Testis (tissue), 2 donors: ENCODE measurements at regions not wholly inside any gene's neighbourhood (a gene's known extent, or its start where the extent isn't known, plus 50 kb on each side); places are given as distances from the start of the nearest gene placed in this dataset.

ENCODE experiments used
- DNase-seq: peaks from one replicate; pipeline ENCODE4 v3.0.0-alpha.2; 2019
- H3K27ac ChIP-seq, 2 donors: fragments of 200-600 bp; sonication (generic); one replicate each; pipeline ENCODE4 v1.5.1; 2019
- H3K27me3 ChIP-seq: fragments of 200-600 bp; sonication (generic); one replicate; pipeline ENCODE4 v1.5.1; 2019
- H3K36me3 ChIP-seq: fragments of 200-600 bp; sonication (generic); one replicate; pipeline ENCODE4 v1.5.1; 2017; ENCODE audit warnings: low read depth; ENCODE audit errors: missing control alignments
- H3K4me1 ChIP-seq: fragments of 200-600 bp; sonication (generic); one replicate; pipeline ENCODE4 v1.5.1; 2019
- H3K4me3 ChIP-seq, 2 donors: fragments of 200-600 bp; sonication (generic); one replicate each; pipeline ENCODE4 v1.5.1; 2017 to 2019
- H3K9me3 ChIP-seq: fragments of 200-600 bp; sonication (generic); one replicate; pipeline ENCODE4 v1.5.1; 2017
- CTCF ChIP-seq, 3 experiments: fragments of 450-650 bp in 2 of 3; fragments of 200-600 bp in 1 of 3; sonication (generic) in 1 of 3; IDR thresholded peaks; one replicate each; pipeline ENCODE4 v1.5.1; 2016 to 2019; ENCODE audit warnings: antibody characterized with exemption in 3 of 3, mild to moderate bottlenecking in 2 of 3, moderate library complexity in 1 of 3
- POLR2A ChIP-seq: fragments of 450-650 bp; IDR thresholded peaks from one replicate; pipeline ENCODE4 v1.6.1; 2017; ENCODE audit warnings: antibody characterized with exemption, mild to moderate bottlenecking, moderate library complexity
- WGBS, 2 donors: methylation state at CpG; one replicate each; pipeline ENCODE4 v1.1.5; 2018; 5-methylcytosine and 5-hydroxymethylcytosine counted together
- intact Hi-C: fragments of 100-400 bp; cut with DNase I; formaldehyde crosslinking; loops from one replicate; pipeline ENCODE4 v1.15.1; 2023; ENCODE audit warnings: low total_unique reads

GRCh38 chr20:57004951-57005933, 261.2 kb downstream of the BMP7 start:
- no peaks in the 10 kb centered on the region for H3K4me1 ChIP-seq
- H3K27ac ChIP-seq, result no peak overlapping the region
- H3K27me3 ChIP-seq, result no peaks in the 10 kb centered on the region
- H3K4me3 ChIP-seq, result no peak overlapping the region
- TF ChIP-seq POLR2A, result no peak
- TF ChIP-seq CTCF (IDR thresholded peaks at IDR 0.05), result no peak
- H3K36me3 ChIP-seq, result no peaks in the 10 kb centered on the region
- H3K9me3 ChIP-seq, result no peaks in the 10 kb centered on the region
- WGBS, 2 donors, result 43 to 83% methylated on average over 3 to 12 of the region's 12 CpGs
- intact Hi-C loops, result no loop called here
- no peak for DNase-seq

- no peaks in the 10 kb centered on the region for H3K27me3 ChIP-seq
- 38 to 45% methylated on average over 11 of the region's 11 CpGs for WGBS, 2 donors
These were observed 259.9 kb downstream of the BMP7 start for GRCh38 chr20:57006411-57007170.

GRCh38 chr20:57007171-57007540, 259.3 kb downstream of the BMP7 start:
- H3K36me3 ChIP-seq, result no peaks in the 10 kb centered on the region
- TF ChIP-seq POLR2A (no peak), CTCF (IDR thresholded peaks at IDR 0.05) (no peak)
- no peak overlapping the region for H3K27ac ChIP-seq
- intact Hi-C loops, result no loop called here
- H3K4me3 ChIP-seq, result no peak overlapping the region
- H3K4me1 ChIP-seq, result no peaks in the 10 kb centered on the region
- WGBS, 2 donors, result 85 to 92% methylated on average over 3 of the region's 3 CpGs
- no peaks in the 10 kb centered on the region for H3K9me3 ChIP-seq
- no peak for DNase-seq
- H3K27me3 ChIP-seq, result no peaks in the 10 kb centered on the region

More at GRCh38 chr20:57006411-57007170, 259.9 kb downstream of the BMP7 start:
- no peak for DNase-seq
- H3K9me3 ChIP-seq, result no peaks in the 10 kb centered on the region
- no peak overlapping the region for H3K4me3 ChIP-seq
- H3K4me1 ChIP-seq, result no peaks in the 10 kb centered on the region
- TF ChIP-seq CTCF (IDR thresholded peaks at IDR 0.05) (no peak), POLR2A (no peak)
- intact Hi-C loops, result no loop called here
- H3K27ac ChIP-seq, result no peak overlapping the region
- H3K36me3 ChIP-seq, result no peaks in the 10 kb centered on the region

- no peak for TF ChIP-seq CTCF (IDR thresholded peaks at IDR 0.05)
- Histone ChIP-seq H3K9me3 (no peaks in the 10 kb centered on the region), H3K27ac (no peak overlapping the region), H3K36me3 (no peaks in the 10 kb centered on the region), H3K4me1 (no peaks in the 10 kb centered on the region), H3K4me3 (no peak overlapping the region), H3K27me3 (no peaks in the 10 kb centered on the region)
- intact Hi-C loops, result no loop called here
- WGBS, 2 donors, result 44 to 45% methylated on average over 3 of the region's 3 CpGs
- no peak for DNase-seq
These were observed 258.2 kb downstream of the BMP7 start for GRCh38 chr20:57008217-57008616.
